Omental fat pad (tissue), 3 donors: ENCODE measurements at regions not wholly inside any gene's neighbourhood (a gene's known extent, or its start where the extent isn't known, plus 50 kb on each side); places are given as distances from the start of the nearest gene placed in this dataset.

Source experiments
- ATAC-seq: fragments of 150-250 bp; one replicate; pipeline ENCODE4 v1.9.1; 2016; ENCODE audit warnings: mild to moderate bottlenecking, moderate library complexity; ENCODE audit not compliant: low FRiP score
- DNase-seq: peaks from one replicate; pipeline ENCODE4 v3.0.0-alpha.2; 2019; ENCODE audit warnings: low spot score
- TF ChIP-seq, protein P1 (sequence below), 3 donors: fragments of 450-650 bp; IDR thresholded peaks; one replicate each; pipeline ENCODE4 v1.5.1; 2016 to 2017; ENCODE audit warnings: antibody characterized with exemption in 3 of 3, mild to moderate bottlenecking in 3 of 3, moderate library complexity in 2 of 3

DNA sequence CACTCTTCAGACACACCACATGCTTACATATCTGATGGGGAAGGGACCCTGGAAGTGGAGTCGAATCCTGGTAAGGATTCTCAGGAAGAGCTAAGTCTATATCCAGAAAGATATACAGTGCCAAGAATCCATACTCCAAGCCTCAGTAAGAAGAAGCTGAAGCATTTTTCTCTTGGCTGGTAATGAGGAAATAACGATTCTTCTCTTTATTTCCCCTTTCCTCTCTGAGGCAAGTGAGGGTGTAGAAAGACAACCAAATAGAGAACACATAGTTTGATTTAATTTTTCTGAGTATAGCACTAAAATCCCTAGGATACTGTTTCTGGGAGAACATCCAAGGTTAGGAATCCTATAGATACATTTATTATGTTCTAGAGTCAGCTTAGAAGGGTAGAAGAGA, 857.3 kb downstream of the TUSC7 start:
- DNase-seq (no peak), ATAC-seq (no peak)
- TF ChIP-seq, protein P1, sequence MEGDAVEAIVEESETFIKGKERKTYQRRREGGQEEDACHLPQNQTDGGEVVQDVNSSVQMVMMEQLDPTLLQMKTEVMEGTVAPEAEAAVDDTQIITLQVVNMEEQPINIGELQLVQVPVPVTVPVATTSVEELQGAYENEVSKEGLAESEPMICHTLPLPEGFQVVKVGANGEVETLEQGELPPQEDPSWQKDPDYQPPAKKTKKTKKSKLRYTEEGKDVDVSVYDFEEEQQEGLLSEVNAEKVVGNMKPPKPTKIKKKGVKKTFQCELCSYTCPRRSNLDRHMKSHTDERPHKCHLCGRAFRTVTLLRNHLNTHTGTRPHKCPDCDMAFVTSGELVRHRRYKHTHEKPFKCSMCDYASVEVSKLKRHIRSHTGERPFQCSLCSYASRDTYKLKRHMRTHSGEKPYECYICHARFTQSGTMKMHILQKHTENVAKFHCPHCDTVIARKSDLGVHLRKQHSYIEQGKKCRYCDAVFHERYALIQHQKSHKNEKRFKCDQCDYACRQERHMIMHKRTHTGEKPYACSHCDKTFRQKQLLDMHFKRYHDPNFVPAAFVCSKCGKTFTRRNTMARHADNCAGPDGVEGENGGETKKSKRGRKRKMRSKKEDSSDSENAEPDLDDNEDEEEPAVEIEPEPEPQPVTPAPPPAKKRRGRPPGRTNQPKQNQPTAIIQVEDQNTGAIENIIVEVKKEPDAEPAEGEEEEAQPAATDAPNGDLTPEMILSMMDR (IDR thresholded peaks at IDR 0.05), result no peak

DNA sequence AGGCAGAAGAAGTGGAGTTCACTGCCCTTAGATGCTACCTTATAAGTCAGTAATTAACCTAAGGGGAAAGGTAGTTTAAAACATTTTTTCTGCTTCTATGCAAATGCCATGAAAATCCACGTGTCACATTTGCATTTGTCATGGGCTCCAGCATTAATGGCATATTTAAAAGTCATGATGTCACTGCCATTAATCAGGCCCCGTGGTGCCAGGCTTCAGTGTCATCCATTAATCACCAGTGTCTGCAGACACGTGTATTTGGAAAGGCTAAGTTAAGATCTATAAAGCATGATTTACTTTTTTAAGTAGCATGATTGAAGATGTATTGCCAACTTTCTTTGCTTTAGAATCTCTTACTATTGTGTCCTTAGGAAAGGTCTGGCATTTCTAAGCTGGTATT, 857.8 kb downstream of the TUSC7 start:
- TF ChIP-seq, protein P1 (IDR thresholded peaks at IDR 0.05), result no peak
- DNase-seq, result no peak
- ATAC-seq, result no peak

DNA sequence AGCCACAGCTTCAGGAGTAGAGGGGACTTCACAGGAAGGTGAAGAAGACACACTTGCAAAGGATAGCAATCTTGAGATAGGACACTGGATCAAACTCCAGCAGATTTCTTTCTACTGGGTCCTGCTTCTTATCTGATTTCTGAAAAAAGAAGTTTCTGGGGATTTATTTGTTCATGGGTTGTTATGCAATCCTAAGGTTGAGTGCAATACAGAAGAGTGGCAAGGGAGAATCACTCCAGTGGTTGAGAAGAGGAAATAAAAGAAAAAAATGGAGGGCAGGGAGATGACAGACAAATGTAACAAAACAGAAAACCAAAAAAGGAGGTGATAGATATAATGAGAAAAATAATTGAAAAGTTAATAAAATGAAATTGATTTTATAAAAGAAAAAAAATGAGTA, 858.3 kb downstream of the TUSC7 start:
- no peak for DNase-seq
- no peak for ATAC-seq
- TF ChIP-seq, protein P1 (IDR thresholded peaks at IDR 0.05), result no peak

- DNase-seq (no peak), ATAC-seq (no peak)
These were observed 863.2 kb downstream of the TUSC7 start for GRCh38 chr3:117572786-117573185.

GRCh38 chr3:117580806-117581205, 871.2 kb downstream of the TUSC7 start:
- DNase-seq, result no peak
- ATAC-seq, result no peak
- TF ChIP-seq, protein P1 (IDR thresholded peaks at IDR 0.05), result no peak

More at GRCh38 chr3:117572786-117573185, 863.2 kb downstream of the TUSC7 start:
- TF ChIP-seq, protein P1 (IDR thresholded peaks at IDR 0.05), result no peak

- no peak for DNase-seq
- TF ChIP-seq, protein P1 (IDR thresholded peaks at IDR 0.05), result no peak
- no peak for ATAC-seq
These were observed 876.6 kb downstream of the TUSC7 start for GRCh38 chr3:117586161-117586560.

DNA sequence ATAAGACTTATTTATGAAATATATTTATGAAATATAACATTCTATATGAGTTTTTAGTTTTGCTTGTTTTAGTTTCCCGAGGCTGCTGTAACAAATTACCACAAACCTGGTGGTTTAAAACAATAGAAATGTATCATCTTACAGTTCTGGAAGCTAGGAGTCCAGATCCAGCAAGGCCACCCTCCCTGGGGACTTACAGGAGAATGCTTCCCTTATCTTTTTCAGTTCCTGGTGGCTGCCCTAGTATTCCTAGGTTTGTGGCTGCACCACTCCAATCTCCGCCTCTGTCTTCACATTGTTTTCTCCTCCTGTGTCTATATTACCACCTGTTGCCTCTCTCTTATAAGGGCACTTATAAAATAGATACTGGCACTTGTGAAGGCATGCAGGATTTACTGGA, 877.8 kb downstream of the TUSC7 start:
- ATAC-seq, result no peak
- TF ChIP-seq, protein P1 (IDR thresholded peaks at IDR 0.05), result no peak
- DNase-seq, result no peak
